Gastroesophageal sphincter (tissue), 4 donors: ENCODE measurements at regions not wholly inside any gene's neighbourhood (a gene's known extent, or its start where the extent isn't known, plus 50 kb on each side); places are given as distances from the start of the nearest gene placed in this dataset.

Experiments used
- ATAC-seq: fragments of 150-250 bp; one replicate; pipeline ENCODE4 v1.9.1; 2016; ENCODE audit warnings: mild to moderate bottlenecking, moderate library complexity
- H3K27ac ChIP-seq, 4 donors: fragments of 200-600 bp; sonication (generic) in 3 of 4; 1 replicate in 3 of 4; 2 replicates in 1 of 4; pipeline ENCODE4 v1.5.1; 2016 to 2019
- H3K27me3 ChIP-seq: fragments of 200-600 bp; sonication (generic); one replicate; pipeline ENCODE4 v1.5.1; 2019
- H3K36me3 ChIP-seq, 2 donors: fragments of 200-600 bp; sonication (generic); one replicate each; pipeline ENCODE4 v1.5.1; 2019; ENCODE audit warnings: control low read depth in 1 of 2
- H3K4me1 ChIP-seq, 3 donors: fragments of 200-600 bp; sonication (generic); 1 replicate in 2 of 3; 2 replicates in 1 of 3; pipeline ENCODE4 v1.5.1; 2016 to 2019; ENCODE audit warnings: control low read depth in 2 of 3
- H3K4me3 ChIP-seq, 2 donors: fragments of 200-600 bp; sonication (generic); one replicate each; pipeline ENCODE4 v1.5.1; 2019; ENCODE audit warnings: mild to moderate bottlenecking in 1 of 2, moderate library complexity in 1 of 2
- H3K9me3 ChIP-seq, 3 donors: fragments of 200-600 bp; sonication (generic); one replicate each; pipeline ENCODE4 v1.5.1; 2017 to 2019; ENCODE audit warnings: control low read depth in 2 of 3
- CTCF ChIP-seq, 4 experiments: fragments of 200-600 bp in 2 of 4; fragments of 450-650 bp in 2 of 4; sonication (generic) in 1 of 4; IDR thresholded peaks; one replicate each; pipeline ENCODE4 v1.5.1; 2017 to 2019; ENCODE audit warnings: antibody characterized with exemption in 4 of 4, mild to moderate bottlenecking in 2 of 4, moderate library complexity in 2 of 4
- EP300 ChIP-seq: sonication (generic); formaldehyde crosslinking; IDR thresholded peaks from one replicate; pipeline ENCODE4 v1.6.1; 2017; ENCODE audit warnings: antibody characterized with exemption, mild to moderate bottlenecking
- POLR2A ChIP-seq, 2 donors: fragments of 450-650 bp; IDR thresholded peaks; one replicate each; pipeline ENCODE4 v1.6.1; 2017; ENCODE audit warnings: antibody characterized with exemption in 2 of 2, mild to moderate bottlenecking in 2 of 2, moderate library complexity in 1 of 2
- POLR2AphosphoS5 ChIP-seq: sonication (generic); formaldehyde crosslinking; IDR thresholded peaks from one replicate; pipeline ENCODE4 v1.6.1; 2017; ENCODE audit warnings: antibody characterized with exemption
- WGBS, 2 donors: methylation state at CpG; one replicate each; pipeline ENCODE4 v1.1.5; 2018; ENCODE audit warnings: low coverage in 1 of 2; 5-methylcytosine and 5-hydroxymethylcytosine counted together

- Histone ChIP-seq H3K4me1 (no peaks in the 10 kb centered on the region), H3K27ac (no peak overlapping the region), H3K4me3 (no peak overlapping the region), H3K36me3 (no peaks in the 10 kb centered on the region), H3K9me3 (no peaks in the 10 kb centered on the region), H3K27me3 (peaks cover 51% of the 10 kb centered on the region)
- no peak for ATAC-seq
- 83% methylated on average over 1 of the region's 1 CpG for WGBS, 2 donors
- TF ChIP-seq CTCF (IDR thresholded peaks at IDR 0.05), result no peak
- TF ChIP-seq POLR2AphosphoS5, result no peak
- no peak for TF ChIP-seq POLR2A (IDR thresholded peaks at IDR 0.05)
- TF ChIP-seq EP300, result no peak
These were observed 536.2 kb downstream of the TCERG1L start for GRCh38 chr10:130775311-130775710.

DNA sequence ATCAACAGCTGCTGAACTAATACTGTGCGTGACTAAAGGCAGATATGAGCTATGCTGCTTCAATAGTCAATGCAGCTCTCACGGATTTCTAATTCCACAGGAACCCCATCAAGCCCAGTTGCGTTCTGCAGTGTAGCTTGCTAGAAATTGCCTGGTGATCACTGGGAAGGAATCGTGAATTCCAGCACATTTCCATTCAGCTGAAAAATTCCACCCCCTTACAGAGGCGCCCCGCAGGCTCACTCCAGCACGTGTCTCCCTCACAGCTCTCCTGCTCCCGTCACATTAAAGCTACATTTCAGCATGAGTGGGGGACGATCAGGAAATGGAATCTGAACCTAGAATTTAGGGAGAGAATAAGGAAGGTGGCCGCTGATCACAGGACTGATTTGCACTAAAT, 534.8 kb downstream of the TCERG1L start:
- Histone ChIP-seq H3K36me3 (no peaks in the 10 kb centered on the region), H3K4me3 (no peak overlapping the region), H3K9me3 (no peaks in the 10 kb centered on the region), H3K27ac (no peak overlapping the region), H3K27me3 (peaks cover 50% of the 10 kb centered on the region), H3K4me1 (no peaks in the 10 kb centered on the region)
- ATAC-seq, result no peak
- 46 to 53% methylated on average over 6 to 10 of the region's 10 CpGs for WGBS, 2 donors
- TF ChIP-seq EP300 (no peak), CTCF (IDR thresholded peaks at IDR 0.05) (no peak), POLR2AphosphoS5 (no peak), POLR2A (IDR thresholded peaks at IDR 0.05) (no peak)

DNA sequence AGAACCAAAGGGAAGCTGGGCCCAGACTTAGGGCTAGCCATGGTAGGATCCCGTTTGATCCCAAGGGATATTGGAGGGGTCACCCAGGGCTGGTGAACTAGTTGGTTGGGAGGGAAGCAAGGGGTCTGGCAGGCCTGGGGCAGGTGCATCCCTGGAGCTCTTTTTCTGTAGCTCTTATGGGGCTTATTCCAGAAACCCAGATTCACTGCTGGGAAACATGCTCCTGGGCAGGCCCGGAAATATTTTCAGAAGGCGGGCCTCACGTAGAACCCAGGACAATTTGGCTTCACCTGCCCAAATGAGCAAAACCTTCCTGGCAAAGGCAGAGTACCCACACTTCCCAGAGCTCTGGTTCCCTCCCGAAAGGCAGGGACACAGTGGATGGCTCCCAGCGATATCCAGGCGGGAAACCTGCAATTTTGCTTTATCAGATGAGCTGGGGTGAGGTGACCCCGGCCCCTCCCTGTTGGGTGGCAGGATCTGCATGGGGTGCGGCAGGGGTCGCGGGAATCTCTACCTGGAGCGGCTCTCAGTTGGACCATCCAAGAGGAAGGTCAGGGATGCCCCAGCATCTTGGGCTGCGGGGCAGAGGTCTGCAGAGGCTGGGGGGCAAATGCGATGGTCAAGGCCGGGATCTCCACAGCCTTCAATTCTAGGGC, 533.9 kb downstream of the TCERG1L start:
- H3K27me3 ChIP-seq, result peaks cover 50% of the 10 kb centered on the region
- no peaks in the 10 kb centered on the region for H3K4me1 ChIP-seq
- WGBS, 2 donors, result 52% methylated on average over 3 of the region's 15 CpGs; no CpG with 5 or more reads in 1 of the 2 donors
- no peaks in the 10 kb centered on the region for H3K9me3 ChIP-seq
- H3K27ac ChIP-seq, result no peak overlapping the region
- no peak overlapping the region for H3K4me3 ChIP-seq
- no peak for ATAC-seq
- TF ChIP-seq CTCF (IDR thresholded peaks at IDR 0.05) (no peak), POLR2AphosphoS5 (no peak), EP300 (no peak), POLR2A (IDR thresholded peaks at IDR 0.05) (no peak)
- H3K36me3 ChIP-seq, result no peaks in the 10 kb centered on the region

DNA sequence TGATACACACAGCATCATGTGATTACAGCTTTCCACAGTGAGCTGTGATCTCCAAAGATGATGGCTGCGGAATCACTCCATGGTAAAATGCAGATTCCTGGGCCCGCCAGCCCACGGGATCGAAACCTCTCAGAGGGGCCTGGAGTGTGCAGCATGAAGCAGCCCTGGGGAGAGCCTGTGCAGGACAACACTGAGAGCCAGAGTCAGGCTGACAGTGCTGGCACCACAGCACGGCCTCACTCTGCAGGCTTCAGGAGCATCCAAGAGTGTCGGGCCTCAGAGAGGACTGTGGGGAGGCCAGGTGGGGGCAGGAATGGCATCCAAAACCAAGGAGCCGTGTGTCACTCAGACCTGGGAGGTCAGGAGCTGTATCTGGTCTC, 533.4 kb downstream of the TCERG1L start:
- 59 to 70% methylated on average over 2 to 4 of the region's 7 CpGs for WGBS, 2 donors
- no peak for ATAC-seq
- Histone ChIP-seq H3K4me3 (no peak overlapping the region), H3K36me3 (no peaks in the 10 kb centered on the region), H3K27ac (no peak overlapping the region), H3K27me3 (peaks cover 50% of the 10 kb centered on the region), H3K9me3 (no peaks in the 10 kb centered on the region), H3K4me1 (no peaks in the 10 kb centered on the region)
- TF ChIP-seq CTCF (IDR thresholded peaks at IDR 0.05), result no peak
- no peak for TF ChIP-seq POLR2A (IDR thresholded peaks at IDR 0.05)
- TF ChIP-seq EP300, result no peak
- TF ChIP-seq POLR2AphosphoS5, result no peak

- no peak overlapping the region for H3K4me3 ChIP-seq
- TF ChIP-seq EP300, result no peak
- no peak for TF ChIP-seq CTCF (IDR thresholded peaks at IDR 0.05)
- no peak for ATAC-seq
- 13 to 16% methylated on average over 5 to 7 of the region's 9 CpGs for WGBS, 2 donors
- no peak overlapping the region for H3K27ac ChIP-seq
- H3K36me3 ChIP-seq, result no peaks in the 10 kb centered on the region
- H3K9me3 ChIP-seq, result no peaks in the 10 kb centered on the region
- peaks cover 45% of the 10 kb centered on the region for H3K27me3 ChIP-seq
- H3K4me1 ChIP-seq, result no peaks in the 10 kb centered on the region
These were observed 530.8 kb downstream of the TCERG1L start for GRCh38 chr10:130780763-130781162.
